ENCODE measurements at regions not wholly inside any gene's neighbourhood (a gene's known extent, or its start where the extent isn't known, plus 50 kb on each side); places are given as distances from the start of the nearest gene placed in this dataset.
"Not testable (repeated sequence)": the region's sequence is repeated elsewhere in the genome, so short reads cannot be mapped to it uniquely, and the experiment has no call there.

GRCh38 chr3:162701211-162701610 is 1204.6 kb downstream of the OTOL1 start:
- DNase-seq (ENCODE audit: low spot score) = no peak
- in situ Hi-C loops (cut with HindIII; ENCODE audit: low sequenced_read_pairs) = no loop called here

DNA sequence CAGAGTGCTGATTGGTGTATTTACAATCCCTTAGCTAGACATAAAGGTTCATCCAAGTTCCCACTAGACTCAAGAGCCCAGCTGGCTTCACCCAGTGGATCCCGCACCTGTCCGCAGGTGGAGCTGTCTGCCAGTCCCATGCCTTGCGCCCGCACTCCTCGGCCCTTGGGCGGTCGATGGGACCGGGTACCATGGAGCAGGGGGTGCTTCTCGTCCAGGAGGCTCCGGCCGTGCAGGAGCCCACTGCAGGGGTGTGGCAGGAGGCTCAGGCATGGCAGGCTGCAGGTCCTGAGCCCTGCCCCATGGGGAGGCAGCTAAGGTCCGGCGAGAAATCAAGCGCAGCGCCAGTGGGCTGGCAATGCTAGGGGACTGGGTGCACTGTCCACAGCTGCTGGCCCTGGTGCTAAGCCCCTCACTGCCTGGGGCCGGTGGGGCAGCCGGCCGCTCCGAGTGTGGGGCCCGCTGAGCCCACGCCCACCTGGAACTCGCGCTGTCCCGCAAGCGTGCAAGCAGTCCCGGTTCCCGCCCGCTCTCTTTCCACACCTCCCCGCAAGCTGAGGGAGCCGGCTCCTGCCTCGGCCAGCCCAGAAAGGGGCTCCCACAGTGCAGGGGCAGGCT is 1206.3 kb downstream of the OTOL1 start:
- no peak for DNase-seq (ENCODE audit: low spot score)
- in situ Hi-C loops (cut with HindIII; ENCODE audit: low sequenced_read_pairs) = no loop called here

DNA sequence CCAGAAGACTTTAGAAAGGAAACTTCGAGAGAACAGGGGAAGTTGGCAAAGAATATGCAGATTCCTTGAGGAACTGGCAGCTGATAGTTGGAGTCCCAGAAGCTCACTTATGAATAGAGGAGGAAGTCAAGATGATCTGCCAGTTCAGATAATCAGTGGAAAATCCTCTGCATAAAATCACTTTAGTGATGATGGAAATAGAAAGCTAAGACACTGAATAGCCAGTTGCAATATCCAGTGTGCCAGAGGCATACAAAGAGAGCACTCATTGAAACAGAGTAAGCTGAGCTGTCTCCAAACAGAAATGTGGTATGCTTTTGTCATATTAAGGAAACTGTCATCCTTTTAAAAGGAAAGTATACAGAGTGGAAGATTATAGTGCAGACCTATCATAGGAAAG is 1207.6 kb downstream of the OTOL1 start:
- in situ Hi-C loops (cut with HindIII; ENCODE audit: low sequenced_read_pairs) = no loop called here
- DNase-seq (ENCODE audit: low spot score) = no peak

DNA sequence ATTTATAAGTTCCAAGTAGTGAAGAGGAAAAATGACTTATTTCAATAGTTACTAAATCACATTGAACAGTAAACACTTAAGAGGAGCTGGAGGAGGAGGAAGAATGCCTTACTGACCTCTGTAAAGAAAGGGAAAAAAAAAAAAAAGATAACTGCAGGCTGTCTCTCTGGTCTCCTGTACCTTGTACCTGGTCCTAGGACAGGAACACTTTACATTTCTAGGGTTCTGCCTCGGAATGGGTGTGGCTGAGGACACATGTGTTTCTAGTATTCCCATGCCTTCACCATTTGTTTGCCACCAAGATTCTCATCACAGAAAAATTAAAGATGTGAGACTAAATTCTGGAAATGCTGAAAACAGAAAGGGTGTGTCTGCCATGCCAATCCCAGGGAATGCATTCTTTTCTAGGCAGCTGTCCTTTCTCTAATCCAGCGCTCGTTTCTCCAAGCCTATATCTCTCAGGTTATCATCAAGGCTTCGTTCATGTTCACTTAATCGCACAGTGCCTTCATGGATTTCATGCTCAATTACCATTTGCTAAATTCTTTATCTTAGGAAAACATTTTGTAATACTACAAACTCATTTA is 1208.3 kb downstream of the OTOL1 start:
- DNase-seq (ENCODE audit: low spot score) = no peak
- in situ Hi-C loops (cut with HindIII; ENCODE audit: low sequenced_read_pairs) = no loop called here

DNA sequence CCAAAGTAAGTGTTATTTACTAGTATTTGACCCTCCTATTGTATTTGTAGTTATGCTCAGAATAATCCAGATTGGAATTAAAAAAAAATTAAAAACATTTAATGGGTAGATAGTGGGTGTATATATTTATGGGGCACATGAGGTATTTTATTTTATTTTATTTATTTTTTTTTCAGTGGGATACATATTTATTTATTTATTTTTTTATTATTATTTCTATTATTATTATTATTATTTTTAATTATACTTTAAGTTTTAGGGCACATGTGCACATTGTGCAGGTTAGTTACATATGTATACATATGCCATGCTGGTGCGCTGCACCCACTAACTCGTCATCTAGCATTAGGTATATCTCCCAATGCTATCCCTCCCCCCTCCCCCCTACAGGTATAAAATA is 1211.8 kb downstream of the OTOL1 start:
- in situ Hi-C loops (cut with HindIII; ENCODE audit: low sequenced_read_pairs) = not testable (repeated sequence)

GRCh38 chr3:162708942-162709706 is 1212.5 kb downstream of the OTOL1 start:
- in situ Hi-C loops (cut with HindIII; ENCODE audit: low sequenced_read_pairs); DNase-seq (ENCODE audit: low spot score): not testable (repeated sequence)

More for the DNA sequence above, 1211.8 kb downstream of the OTOL1 start:
- DNase-seq (ENCODE audit: low spot score) = not testable (repeated sequence)

DNA sequence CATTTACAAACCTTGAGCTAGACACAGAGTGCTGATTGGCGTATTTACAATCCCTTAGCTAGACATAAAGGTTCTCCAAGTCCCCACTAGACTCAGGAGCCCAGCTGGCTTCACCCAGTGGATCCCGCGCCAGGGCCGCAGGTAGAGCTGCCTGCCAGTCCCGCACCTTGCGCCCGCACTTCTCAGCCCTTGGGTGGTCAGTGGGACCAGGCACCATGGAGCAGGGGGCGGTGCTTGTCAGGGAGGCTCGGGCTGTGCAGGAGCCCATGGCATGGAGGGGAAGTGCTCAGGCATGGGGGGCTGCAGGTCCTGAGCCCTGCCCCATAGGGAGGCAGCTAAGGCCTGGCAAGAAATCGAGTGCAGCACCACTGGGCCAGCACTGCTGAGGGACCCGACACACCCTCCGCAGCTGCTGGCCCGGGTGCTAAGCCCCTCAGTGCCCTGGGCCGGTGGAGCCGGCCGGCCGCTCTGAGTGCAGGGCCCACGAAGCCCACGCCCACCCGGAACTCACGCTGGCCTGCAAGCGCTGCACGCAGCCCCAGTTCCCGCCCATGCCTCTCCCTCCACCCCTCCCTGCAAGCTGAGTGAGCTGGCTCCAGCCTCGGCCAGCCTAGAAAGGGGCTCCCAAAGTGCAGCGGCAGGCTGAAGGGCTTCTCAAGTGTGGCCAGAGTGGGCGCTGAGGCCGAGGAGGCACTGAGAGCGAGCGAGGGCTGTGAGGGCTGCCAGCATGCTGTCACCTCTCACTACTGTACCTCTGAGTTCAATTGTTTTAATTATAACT is 1213.9 kb downstream of the OTOL1 start:
- no peak for DNase-seq (ENCODE audit: low spot score)
- in situ Hi-C loops (cut with HindIII; ENCODE audit: low sequenced_read_pairs) = no loop called here

GRCh38 chr3:162717074-162717473 is 1220.5 kb downstream of the OTOL1 start:
- in situ Hi-C loops (cut with HindIII; ENCODE audit: low sequenced_read_pairs); DNase-seq (ENCODE audit: low spot score): not testable (repeated sequence)

DNA sequence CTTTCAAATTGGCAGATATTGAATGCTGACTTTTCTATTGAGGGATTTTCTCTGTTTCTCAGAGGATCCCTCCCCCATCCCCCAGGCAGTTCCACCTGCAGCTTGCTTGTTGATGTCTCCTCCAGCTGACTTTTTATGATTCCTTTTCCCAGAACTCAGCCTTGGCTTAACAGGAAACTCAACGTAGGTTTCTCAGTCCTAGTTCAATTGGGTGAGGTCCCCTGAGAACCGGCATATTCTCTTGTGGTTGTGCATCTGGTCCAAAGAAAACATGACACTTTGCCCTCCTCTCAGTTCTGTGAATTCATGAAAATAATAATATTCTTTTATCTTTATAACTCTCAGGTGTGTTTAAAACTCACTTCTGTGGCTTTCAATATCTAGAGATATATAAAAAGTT is 1222.1 kb downstream of the OTOL1 start:
- in situ Hi-C loops (cut with HindIII; ENCODE audit: low sequenced_read_pairs) = no loop called here
- DNase-seq (ENCODE audit: low spot score) = no peak

GRCh38 chr3:162719684-162720341 is 1223.2 kb downstream of the OTOL1 start:
- DNase-seq (ENCODE audit: low spot score) = no peak
- in situ Hi-C loops (cut with HindIII; ENCODE audit: low sequenced_read_pairs) = no loop called here

DNA sequence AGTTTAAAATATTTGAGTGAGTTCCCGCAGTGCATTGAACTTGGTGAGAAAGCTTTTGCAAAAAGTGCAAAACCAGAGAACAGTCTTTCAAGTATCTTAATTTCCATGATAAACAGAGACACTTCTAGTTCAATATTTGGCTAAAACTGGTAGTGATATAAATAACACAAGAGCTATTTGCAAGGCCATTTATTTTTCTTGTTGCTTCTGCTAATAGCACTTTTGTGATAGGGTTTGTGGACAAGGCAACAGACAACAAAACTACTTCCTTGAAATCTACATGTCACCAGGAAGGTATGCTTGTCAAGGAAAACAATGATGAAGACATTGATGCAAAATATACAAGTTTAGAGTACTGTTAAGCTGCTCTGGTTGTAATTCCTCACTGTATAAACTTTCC is 1225.1 kb downstream of the OTOL1 start:
- DNase-seq (ENCODE audit: low spot score) = no peak
- in situ Hi-C loops (cut with HindIII; ENCODE audit: low sequenced_read_pairs) = no loop called here

GRCh38 chr3:162722337-162722736 is 1225.7 kb downstream of the OTOL1 start:
- DNase-seq (ENCODE audit: low spot score) = no peak
- in situ Hi-C loops (cut with HindIII; ENCODE audit: low sequenced_read_pairs) = no loop called here

DNA sequence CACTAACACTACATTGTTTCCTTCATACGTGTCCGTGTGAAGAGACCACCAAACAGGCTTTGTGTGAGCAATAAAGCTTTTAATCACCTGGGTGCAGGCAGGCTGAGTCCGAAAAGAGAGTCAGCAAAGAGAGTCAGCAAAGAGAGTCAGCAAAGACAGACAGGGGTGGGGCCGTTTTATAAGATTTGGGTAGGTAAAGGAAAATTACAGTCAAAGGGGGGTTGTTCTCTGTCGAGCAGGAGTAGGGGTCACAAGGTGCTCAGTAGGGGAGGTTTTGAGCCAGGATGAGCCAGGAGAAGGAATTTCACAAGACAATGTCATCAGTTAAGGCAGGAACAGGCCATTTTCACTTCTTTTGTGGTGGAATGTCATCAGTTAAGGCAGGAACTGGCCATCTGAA is 1226.2 kb downstream of the OTOL1 start:
- DNase-seq (ENCODE audit: low spot score); in situ Hi-C loops (cut with HindIII; ENCODE audit: low sequenced_read_pairs): not testable (repeated sequence)

DNA sequence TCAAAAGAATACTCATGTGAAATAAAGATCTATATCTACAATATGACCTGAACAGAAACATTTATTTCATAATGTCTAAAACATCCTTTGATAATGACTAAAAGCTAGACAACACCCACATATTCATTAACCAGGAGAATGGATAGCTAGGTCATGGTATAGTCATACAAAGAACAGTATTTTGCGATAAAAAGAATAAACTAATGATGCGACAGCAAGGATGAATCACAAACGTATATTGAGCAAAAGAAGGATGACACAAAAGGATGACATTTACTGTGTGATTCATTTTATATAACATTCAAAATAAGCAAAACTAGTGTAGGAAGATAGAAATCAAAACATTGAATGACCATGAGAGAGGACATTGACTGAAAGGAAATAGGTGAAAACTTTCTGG is 1233.1 kb downstream of the OTOL1 start:
- no peak for DNase-seq (ENCODE audit: low spot score)
- in situ Hi-C loops (cut with HindIII; ENCODE audit: low sequenced_read_pairs) = no loop called here

GRCh38 chr3:162731961-162732360 is 1235.4 kb downstream of the OTOL1 start:
- DNase-seq (ENCODE audit: low spot score); in situ Hi-C loops (cut with HindIII; ENCODE audit: low sequenced_read_pairs): not testable (repeated sequence)

DNA sequence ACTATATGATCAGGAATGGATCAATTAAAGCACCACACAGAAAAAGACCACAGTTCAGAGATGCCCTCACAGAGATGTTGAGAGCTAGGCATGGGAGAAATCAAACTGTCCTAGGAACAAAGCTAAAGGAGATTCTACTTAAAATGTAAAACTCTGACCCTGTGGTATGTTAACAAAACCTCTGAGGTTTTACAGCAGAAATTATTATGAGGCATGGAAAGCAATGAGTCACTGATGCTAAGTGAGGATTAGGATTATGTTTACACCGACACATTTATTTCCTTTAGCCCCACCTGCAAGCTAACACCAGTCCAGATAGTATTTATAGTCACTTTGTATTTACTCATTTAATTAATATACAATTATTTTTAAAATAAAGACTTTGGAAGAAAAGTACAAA is 1242.2 kb downstream of the OTOL1 start:
- in situ Hi-C loops (cut with HindIII; ENCODE audit: low sequenced_read_pairs) = no loop called here
- DNase-seq (ENCODE audit: low spot score) = no peak

DNA sequence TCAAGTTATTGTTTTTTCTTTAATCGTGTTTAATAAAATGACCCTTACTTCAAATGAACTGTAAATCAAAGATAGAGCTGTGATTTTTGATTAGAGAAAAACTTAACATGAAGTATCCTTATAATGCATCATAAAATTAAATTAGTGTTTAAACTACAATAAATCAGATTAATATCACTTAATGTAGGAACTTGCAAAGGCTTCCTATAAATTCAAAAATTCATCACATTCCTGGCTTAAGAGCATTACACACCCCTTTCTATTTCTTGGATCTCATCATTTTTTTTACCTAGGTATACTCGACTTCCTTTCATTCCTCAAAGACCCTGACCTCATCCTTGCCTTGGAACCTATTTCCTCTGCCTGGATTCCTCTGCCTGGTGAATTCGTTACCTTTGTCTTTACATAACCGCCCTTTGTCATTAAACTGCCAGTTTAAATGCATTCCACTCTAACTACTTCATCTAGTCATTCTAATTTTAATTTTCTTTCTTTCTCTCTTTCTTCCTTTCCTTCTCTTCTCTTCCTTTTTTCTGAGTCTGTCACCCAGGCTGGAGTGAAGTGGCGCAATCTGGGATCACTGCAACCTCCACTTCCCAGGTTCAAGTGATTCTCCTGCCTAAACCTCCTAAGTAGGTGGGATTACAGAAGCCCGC is 1244.5 kb downstream of the OTOL1 start:
- DNase-seq (ENCODE audit: low spot score) = no peak
- in situ Hi-C loops (cut with HindIII; ENCODE audit: low sequenced_read_pairs) = no loop called here

GRCh38 chr3:162742159-162742717 is 1245.6 kb downstream of the OTOL1 start:
- in situ Hi-C loops (cut with HindIII; ENCODE audit: low sequenced_read_pairs) = no loop called here
- DNase-seq (ENCODE audit: low spot score) = no peak

- in situ Hi-C loops (cut with HindIII; ENCODE audit: low sequenced_read_pairs) = no loop called here
- DNase-seq (ENCODE audit: low spot score) = no peak
Measured at GRCh38 chr3:162743091-162743490, 1246.5 kb downstream of the OTOL1 start.

Data from G401 (cell line).